Fibroblast of skin of left quadriceps (primary cell): ENCODE measurements at regions not wholly inside any gene's neighbourhood (a gene's known extent, or its start where the extent isn't known, plus 50 kb on each side); places are given as distances from the start of the nearest gene placed in this dataset.
"Not testable (repeated sequence)": the region's sequence is repeated elsewhere in the genome, so short reads cannot be mapped to it uniquely, and the experiment has no call there.

Experiments used
- DNase-seq, 2 experiments: peaks; one replicate each; pipeline ENCODE4 v3.0.0-alpha.2; 2013; ENCODE audit warnings: low read depth in 2 of 2

GRCh38 chr1:203998571-203998970 lies 74.3 kb upstream of the SOX13 start:
- DNase-seq = not testable (repeated sequence)

- no peak for DNase-seq
These were observed 73.3 kb upstream of the SOX13 start for GRCh38 chr1:203999618-204000017.

GRCh38 chr1:204001166-204001901 lies 71.6 kb upstream of the SOX13 start:
- no peak for DNase-seq

- DNase-seq = no peak
These were observed 70.3 kb upstream of the SOX13 start for GRCh38 chr1:204002614-204003013.

- no peak for DNase-seq
These were observed 69.4 kb upstream of the SOX13 start for GRCh38 chr1:204003536-204003935.

- no peak for DNase-seq
These were observed 61.5 kb upstream of the SOX13 start for GRCh38 chr1:204011426-204011825.

GRCh38 chr1:204013052-204013451 lies 59.9 kb upstream of the SOX13 start:
- no peak for DNase-seq

- no peak for DNase-seq
These were observed 58.6 kb upstream of the SOX13 start for GRCh38 chr1:204014336-204014735.

GRCh38 chr1:204014961-204015360 lies 58.0 kb upstream of the SOX13 start:
- not testable (repeated sequence) for DNase-seq

GRCh38 chr1:204017032-204017431 lies 55.9 kb upstream of the SOX13 start:
- no peak for DNase-seq

- DNase-seq = no peak
These were observed 54.5 kb upstream of the SOX13 start for GRCh38 chr1:204018460-204018859.
